ENCODE measurements at regions not wholly inside any gene's neighbourhood (a gene's known extent, or its start where the extent isn't known, plus 50 kb on each side); places are given as distances from the start of the nearest gene placed in this dataset.

- peaks cover 6% of the 10 kb centered on the region for H3K27me3 ChIP-seq (ENCODE audit: insufficient read depth, poor library complexity, severe bottlenecking)
- no peak for TF ChIP-seq CTCF (IDR thresholded peaks at IDR 0.05; ENCODE audit: insufficient read depth, low read length)
- TF ChIP-seq SPI1 (IDR thresholded peaks at IDR 0.05; ENCODE audit: borderline replicate concordance, low read depth), result no peak
- TF ChIP-seq GABPA (IDR thresholded peaks at IDR 0.05; ENCODE audit: low read depth), result no peak
- no peak for TF ChIP-seq REST (IDR thresholded peaks at IDR 0.05; ENCODE audit: insufficient replicate concordance, low read depth)
- no peak for TF ChIP-seq POLR2AphosphoS5 (IDR thresholded peaks at IDR 0.05; ENCODE audit: low read depth)
- H3K27ac ChIP-seq (replicated peaks), result no peak overlapping the region
- DNase-seq (ENCODE audit: low read depth in 1 of 2, low spot score in 1 of 2), result no peak
- H3K4me3 ChIP-seq (replicated peaks; ENCODE audit: insufficient read depth, low read length), result no peak overlapping the region
Measured at GRCh38 chr6:1035401-1035800, 276.5 kb upstream of the FOXQ1 start.

- no peak for TF ChIP-seq REST (IDR thresholded peaks at IDR 0.05; ENCODE audit: insufficient replicate concordance, low read depth)
- TF ChIP-seq SPI1 (IDR thresholded peaks at IDR 0.05; ENCODE audit: borderline replicate concordance, low read depth), result no peak
- TF ChIP-seq CTCF (IDR thresholded peaks at IDR 0.05; ENCODE audit: insufficient read depth, low read length), result no peak
- H3K27me3 ChIP-seq (ENCODE audit: insufficient read depth, poor library complexity, severe bottlenecking), result peaks cover 4% of the 10 kb centered on the region
- DNase-seq (ENCODE audit: low read depth in 1 of 2, low spot score in 1 of 2), result no peak
Measured at GRCh38 chr6:1031720-1032119, 280.2 kb upstream of the FOXQ1 start.

GRCh38 chr6:1029141-1029540 lies 282.8 kb upstream of the FOXQ1 start:
- H3K4me3 ChIP-seq (replicated peaks; ENCODE audit: insufficient read depth, low read length), result no peak overlapping the region
- H3K27ac ChIP-seq (replicated peaks), result no peak overlapping the region
- peaks cover 4% of the 10 kb centered on the region for H3K27me3 ChIP-seq (ENCODE audit: insufficient read depth, poor library complexity, severe bottlenecking)
- no peak for TF ChIP-seq POLR2AphosphoS5 (IDR thresholded peaks at IDR 0.05; ENCODE audit: low read depth)
- no peak for TF ChIP-seq REST (IDR thresholded peaks at IDR 0.05; ENCODE audit: insufficient replicate concordance, low read depth)
- no peak for TF ChIP-seq SPI1 (IDR thresholded peaks at IDR 0.05; ENCODE audit: borderline replicate concordance, low read depth)
- TF ChIP-seq GABPA (IDR thresholded peaks at IDR 0.05; ENCODE audit: low read depth), result no peak
- no peak for TF ChIP-seq CTCF (IDR thresholded peaks at IDR 0.05; ENCODE audit: insufficient read depth, low read length)
- DNase-seq (ENCODE audit: low read depth in 1 of 2, low spot score in 1 of 2), result no peak

More at GRCh38 chr6:1031720-1032119, 280.2 kb upstream of the FOXQ1 start:
- Histone ChIP-seq H3K4me3 (replicated peaks; ENCODE audit: insufficient read depth, low read length) (no peak overlapping the region), H3K27ac (replicated peaks) (no peak overlapping the region)

All from HL-60 (cell line).